ENCODE measurements at regions not wholly inside any gene's neighbourhood (a gene's known extent, or its start where the extent isn't known, plus 50 kb on each side); places are given as distances from the start of the nearest gene placed in this dataset.

DNA sequence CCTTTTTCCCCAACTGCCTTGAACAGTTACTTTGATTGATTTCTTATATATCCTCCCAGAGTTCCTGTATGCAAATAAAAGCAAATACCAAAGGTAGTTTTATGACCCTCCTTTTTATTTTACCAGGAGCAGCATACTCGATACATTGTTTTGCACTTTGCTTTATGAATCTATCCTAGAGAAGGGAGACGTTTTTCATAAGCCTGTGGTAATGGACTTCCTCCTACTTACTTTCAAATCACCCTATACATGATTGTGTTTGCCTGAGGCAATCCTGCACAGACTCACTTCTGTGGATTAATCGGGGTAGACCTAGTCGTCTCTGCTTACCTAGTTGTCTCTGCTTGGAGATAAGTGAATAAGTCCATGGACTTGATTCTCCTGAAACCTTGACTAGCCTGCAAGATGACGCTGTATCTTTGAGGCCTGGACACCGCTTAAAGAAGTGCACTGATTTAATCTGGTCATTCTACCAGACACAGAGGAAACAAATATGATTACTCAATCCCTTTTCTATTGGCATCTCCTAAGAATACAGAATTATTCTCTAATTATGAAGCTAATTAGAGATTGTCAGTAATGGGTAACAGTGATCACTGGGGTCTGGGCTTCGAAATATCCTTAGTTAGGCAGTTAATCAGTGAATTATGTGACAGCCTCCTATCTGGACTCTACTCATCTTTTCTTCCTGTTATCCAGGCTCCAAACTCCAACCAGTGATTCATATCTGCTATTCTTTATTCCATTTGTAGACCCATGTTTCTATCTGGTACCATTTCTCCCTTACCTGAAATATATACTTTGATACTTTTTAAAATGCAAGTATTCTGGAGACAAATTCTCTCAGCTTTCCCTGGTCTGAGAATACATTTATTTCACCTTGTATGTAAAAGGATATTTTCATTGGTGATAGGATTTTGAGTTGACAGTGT is 447.4 kb upstream of the TRIB2 start:
- no peak for DNase-seq (ENCODE audit: low read depth in 3 of 3, low spot score in 2 of 3)

DNA sequence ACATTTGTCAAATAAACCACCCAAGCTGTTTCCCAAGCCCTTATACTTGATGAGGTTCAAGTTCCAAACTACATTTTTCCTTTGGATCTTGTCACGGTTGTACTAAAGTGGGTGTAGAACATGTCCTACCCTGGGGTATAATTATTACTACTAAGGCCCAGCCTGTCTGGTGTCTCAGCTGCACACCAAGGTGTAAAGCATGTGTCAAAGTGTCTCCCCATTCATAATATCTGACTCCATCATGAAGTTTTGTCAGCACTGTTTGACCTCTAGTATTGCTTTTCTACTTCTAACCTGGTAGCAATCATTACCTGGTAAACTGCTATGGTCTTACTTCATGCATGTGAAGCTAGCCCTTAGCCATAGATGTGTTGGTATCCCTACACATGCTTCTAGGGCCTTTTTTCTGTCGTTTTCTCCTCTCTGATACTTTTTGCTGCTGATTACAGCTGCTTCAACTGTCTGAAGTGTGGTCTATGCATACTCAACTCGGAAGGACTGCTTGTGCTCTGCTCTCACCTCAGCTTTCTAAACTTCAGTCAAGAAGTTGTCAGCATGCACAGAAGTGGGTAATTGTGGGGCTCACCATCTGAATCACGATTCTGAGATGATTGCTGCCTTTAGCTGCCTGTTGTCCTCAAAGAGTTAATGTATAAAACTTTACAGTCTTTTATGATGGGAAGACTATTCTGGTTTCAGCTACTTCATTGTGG is 445.7 kb upstream of the TRIB2 start:
- no peak for DNase-seq (ENCODE audit: low read depth in 3 of 3, low spot score in 2 of 3)

DNA sequence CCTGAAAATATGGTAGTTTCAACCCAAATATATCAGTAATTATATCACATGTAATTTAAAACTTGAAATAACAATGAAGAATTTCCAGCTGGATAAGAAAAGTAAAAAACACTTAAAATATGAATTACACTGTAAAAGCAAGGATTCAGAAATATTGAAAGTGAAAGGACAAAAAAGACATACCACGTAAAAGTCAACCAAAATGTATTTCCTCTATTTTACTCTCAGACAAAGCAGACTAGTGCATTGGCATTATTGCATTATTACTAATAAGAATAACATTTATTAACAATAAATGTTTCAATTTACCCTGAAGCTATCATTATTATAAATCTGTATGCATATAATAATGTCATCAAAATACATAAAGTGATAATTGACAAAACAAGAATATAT is 445.1 kb upstream of the TRIB2 start:
- DNase-seq (ENCODE audit: low read depth in 3 of 3, low spot score in 2 of 3): no peak

DNA sequence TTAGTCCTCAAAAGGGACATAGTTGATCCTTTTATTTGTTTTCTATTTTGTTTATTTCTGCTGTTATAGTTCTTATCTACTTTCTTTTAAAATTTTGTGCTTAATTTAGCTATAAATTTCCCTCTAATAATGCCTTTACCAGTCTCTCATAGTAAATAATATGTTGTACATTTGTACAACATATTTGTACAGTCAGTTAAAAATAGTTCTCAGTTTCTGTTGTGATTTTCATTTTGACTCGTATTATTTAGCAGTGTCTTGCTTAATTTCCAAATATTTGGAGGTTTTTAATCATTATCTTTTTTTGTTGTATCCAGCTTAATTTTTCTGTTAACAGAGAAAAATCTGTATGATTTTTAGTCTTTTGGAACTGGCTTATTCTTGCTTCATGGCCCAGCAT is 443.6 kb upstream of the TRIB2 start:
- DNase-seq (ENCODE audit: low read depth in 3 of 3, low spot score in 2 of 3): no peak

DNA sequence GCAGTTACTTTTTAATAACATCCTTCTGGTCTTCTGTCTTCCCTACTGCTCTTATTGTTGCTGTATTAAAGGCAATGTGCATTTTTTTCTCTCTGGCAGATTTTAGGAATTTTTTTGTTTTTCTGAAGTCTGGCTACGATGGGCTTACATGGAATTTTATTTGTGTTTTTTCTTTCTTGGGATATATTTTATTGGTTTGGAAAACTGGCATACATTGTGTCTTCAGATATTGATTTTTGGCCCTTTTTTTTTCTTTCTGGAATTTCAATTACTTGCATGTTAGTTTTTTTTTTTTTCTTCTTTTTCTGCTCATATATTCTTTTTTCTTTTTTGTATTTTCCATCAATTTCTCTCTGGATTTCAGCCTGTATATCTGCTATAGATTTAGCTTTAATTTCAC is 442.1 kb upstream of the TRIB2 start:
- DNase-seq (ENCODE audit: low read depth in 3 of 3, low spot score in 2 of 3): no peak

DNA sequence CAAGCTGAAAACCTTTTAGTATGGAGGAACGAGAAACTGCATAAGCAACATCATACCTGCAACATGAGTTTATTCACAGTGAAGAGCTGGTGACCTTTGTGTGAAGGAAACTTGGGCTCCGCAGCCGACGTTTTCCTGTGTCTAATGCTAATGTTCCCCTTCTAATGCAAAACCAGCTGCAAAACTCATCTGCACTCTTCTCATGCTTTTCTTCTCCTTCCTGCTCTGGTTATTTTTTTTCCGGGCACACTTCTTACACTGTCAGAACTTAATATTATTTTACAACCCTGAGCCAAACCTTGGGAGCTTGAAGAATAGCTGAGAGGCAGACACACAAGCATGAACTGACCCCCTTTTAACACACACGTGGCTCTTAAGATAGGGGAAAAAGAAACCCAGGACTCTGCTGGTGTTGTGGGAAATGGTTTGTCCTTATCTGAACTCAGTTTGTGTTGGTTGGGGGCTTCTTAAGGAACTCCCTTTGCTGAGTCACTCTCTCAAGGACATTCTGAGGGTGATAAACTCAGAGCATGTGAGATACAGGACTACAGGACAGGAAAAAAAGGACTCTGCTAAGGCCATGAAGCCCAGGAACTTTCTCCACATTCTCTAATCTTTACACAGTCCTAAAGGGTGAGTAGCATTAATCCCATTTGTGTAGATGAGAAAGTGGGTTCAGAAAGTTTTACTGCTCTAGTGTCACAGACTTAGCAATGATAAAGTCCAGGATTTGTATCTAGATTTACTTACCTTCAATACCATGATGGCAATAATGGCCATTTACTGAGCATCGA is 439.3 kb upstream of the TRIB2 start:
- no peak for DNase-seq (ENCODE audit: low read depth in 3 of 3, low spot score in 2 of 3)

DNA sequence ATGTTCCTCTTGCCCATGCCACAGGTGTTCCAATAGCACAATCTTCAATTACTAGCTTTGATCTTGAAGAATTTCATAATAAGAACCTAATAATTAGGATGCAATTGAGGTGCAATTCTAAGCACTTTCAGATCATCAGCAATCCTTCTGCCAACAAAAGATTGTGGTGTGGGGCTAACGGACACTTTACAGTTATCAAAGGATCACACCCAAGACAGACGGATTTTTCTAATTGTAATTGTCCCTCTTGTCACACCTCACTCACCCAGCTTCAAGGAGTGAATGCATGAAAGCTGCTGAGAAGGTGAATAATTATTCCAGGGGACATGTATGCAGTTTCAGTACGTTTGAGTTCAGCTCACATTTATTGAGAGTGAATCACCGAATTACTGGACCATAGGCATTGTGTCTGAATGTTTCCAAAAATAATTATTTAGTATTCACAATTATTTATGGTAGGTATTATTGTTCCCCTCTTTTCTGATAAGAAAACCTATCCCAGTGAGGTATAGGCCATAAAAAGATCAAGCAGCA is 438.5 kb upstream of the TRIB2 start:
- no peak for DNase-seq (ENCODE audit: low read depth in 3 of 3, low spot score in 2 of 3)

DNA sequence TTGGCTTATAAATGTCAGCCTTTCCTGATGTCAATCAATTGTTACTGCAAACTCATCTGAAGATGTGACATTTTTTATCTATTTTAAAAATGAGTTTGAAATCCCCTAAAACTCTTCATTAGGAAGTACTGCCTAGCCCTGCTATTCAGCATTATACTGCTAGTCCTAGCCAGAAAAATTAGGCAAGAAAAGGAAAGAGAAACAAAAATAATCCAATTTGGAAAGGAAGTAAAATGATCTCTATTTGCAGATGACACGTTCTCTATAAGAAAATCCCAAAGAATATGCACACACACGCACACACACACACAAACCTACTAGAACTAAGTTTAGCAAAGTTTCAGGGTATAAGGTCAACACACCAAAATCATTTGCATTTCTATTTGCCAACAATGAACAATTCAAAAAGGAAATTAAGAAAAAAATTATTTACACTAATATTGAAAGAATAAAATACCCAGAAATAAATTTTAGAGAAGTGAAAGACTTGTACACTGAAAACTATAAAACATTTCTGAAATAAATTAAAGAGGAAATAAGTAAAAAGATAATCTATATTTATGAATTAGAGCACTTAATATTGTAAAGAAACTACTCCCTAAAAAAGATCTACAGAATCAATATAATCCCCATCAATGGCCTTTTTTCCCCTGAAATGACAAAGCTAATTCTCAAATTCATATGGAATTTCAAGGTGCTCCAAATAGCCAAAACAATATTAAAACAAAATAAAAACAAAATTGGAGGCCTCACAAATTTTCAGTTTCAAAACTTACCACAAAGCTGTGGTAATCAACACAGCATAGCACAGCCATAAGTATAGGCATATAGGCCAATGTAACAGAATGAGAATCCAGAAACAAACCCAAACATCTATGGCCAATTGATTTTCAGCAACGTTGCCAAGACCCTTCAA is 433.7 kb upstream of the TRIB2 start:
- DNase-seq (ENCODE audit: low read depth in 3 of 3, low spot score in 2 of 3): no peak

DNA sequence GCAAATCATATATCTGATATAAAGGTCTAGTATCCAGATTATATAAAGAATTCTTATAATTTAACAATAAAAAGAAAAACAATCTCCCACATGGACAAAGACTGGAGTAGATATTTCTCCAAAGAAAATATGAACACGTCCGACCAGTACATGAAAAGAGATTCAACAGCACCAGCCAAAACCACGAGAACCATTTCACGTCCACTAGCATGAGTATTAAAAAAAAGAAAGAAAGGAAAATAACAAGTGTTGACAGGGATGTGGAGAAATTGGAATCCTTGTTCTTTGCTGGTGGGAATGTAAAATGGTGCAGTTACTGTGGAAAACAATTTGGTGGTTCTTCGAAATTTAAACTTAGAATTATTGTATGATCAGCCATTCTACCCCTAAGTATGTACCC is 432.7 kb upstream of the TRIB2 start:
- no peak for DNase-seq (ENCODE audit: low read depth in 3 of 3, low spot score in 2 of 3)

DNA sequence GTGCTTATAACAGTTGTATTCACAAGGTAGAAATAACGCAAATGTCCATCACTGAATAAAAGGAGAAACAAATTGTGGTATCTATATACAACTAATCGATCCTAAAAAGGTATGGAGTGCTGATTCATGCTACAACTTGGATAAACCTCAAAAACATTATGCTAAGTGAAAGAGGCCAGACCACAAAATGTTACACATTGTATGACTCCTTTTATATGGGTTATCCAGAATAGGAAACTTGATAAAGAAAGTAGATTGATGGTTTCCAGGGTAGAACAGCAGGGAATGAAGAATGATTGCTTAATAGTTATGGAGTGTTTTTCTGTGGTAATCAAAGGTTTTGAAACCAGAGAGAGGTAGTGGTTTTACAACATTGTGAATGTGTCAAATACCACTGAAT is 432.2 kb upstream of the TRIB2 start:
- DNase-seq (ENCODE audit: low read depth in 3 of 3, low spot score in 2 of 3): no peak

DNA sequence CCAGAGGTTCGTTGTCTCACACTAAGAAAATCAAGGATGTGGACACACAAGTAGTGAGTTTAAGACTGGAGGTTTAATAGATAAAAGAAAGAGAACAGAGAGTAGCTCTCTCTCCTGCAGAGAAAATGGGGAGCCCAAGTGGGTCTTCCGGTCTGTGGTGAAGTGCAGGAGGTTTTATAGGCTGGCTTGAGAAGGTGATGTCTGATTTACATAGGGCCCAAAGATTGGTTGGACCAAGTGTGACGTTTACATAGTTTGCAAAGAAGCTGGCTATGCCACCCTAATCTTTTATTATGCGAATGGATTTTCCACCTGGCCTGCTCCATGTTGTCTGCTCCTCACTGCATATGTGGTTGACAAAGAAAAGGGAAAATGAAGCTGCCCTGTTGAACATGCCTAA is 430.4 kb upstream of the TRIB2 start:
- DNase-seq (ENCODE audit: low read depth in 3 of 3, low spot score in 2 of 3): no peak

DNA sequence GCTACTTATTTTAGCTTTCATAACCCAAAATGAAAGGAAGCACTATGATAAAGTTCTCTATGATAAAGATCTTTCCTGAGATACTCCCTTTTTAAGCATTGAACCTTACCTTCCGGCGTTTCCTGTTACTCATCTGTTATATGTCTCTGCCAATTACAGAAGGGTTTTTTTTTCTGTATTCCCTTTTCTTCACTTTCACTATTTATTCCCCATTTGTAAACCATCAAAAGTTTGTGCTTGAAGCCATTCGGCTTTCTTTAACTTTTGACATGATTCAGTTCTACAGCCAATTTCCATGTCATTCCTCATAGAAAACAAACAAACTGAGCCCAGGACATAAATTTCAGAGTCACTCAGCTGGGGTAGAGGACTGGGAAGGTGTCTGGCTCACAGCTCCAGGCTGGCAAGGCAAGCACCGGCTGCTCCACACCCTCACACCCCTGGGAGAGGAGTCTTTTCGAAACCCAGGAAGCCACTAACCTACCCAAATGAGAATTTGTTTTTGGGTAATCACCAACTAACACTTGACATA is 429.4 kb upstream of the TRIB2 start:
- no peak for DNase-seq (ENCODE audit: low read depth in 3 of 3, low spot score in 2 of 3)

DNA sequence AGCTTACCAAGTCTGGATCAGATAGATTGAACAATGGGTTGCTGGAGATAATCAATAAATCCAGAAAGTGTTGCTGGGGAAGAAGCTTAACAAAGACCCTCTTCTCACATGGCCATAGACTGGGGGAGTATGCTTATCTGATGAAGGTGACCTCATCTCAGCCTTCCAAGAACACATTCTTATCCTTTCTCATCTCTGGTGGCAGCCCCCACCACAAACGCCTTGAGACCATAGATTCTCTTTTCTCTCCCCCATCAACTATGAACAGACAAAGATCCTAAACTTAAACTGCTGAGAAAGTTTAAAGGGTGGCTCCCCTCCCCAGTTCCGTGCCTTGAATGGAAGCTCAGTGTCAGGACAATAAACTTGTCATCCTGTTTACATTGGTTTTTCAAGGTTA is 428.7 kb upstream of the TRIB2 start:
- DNase-seq (ENCODE audit: low read depth in 3 of 3, low spot score in 2 of 3): no peak

DNA sequence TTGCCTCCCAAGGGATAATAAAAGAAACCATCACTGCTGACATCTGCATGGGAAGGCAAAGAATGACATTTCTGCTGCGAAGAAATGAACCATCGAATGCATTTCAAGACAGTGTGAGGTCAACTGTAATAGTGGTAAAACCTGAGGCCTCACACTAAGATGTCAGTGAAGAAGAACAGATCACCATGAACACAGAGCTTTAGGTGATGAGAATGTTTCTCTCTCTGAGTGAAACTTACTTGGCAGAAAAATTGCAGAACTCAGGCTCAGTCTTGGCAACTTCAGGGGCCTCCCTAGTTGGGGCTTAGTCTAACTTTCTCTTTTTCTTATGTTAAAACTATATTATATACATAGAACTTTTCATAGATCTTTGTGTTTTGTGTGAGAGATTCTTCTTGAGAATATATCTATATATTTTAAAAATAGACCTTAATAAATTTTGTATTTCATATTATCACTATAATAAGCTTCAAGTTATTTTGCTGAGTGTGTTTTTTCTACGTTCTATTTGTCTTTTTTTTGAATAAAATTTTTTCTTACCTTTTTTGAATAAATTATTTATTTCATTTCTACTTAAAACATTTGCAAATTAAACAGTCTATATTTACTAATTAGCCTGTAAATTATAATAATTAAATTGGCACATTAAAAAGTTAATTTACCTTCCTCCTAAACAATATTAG is 427.5 kb upstream of the TRIB2 start:
- DNase-seq (ENCODE audit: low read depth in 3 of 3, low spot score in 2 of 3): no peak

DNA sequence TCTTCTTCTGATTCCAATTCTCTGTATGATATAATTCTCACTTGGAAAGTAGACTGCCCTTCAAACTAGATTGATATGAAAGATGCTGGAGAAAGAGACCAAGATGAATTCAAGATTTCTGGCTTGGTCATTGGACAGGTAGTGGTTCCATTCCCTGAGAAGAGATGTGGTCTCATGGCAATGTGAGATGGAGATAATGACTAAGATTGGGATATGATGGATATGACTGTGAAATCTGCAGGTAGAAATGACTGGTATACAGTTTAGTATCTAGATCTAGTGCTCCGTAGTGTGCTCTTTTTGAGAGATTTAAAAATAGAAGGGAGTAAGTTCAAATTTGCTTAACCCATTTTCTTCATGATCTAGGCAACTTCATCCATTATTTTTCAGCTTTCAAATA is 425.4 kb upstream of the TRIB2 start:
- DNase-seq (ENCODE audit: low read depth in 3 of 3, low spot score in 2 of 3): no peak

DNA sequence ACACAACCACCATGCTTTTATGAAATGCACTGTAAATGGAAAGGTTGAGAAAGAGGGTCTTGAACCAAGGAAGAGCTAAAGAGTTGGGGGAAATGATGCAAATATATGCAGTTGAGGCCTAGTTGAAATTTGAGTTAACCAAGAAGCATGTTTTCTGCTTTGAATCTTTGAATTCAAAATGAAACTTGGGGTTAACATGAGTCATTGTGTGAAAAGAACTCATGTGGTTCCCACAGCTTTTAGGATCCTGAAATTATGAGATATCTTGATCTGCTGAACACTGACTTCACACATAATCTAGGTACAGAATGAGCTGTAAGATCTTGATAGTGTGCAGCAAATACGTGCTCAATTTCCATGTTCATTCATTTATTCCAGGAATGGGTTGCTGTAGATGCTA is 422.9 kb upstream of the TRIB2 start:
- DNase-seq (ENCODE audit: low read depth in 3 of 3, low spot score in 2 of 3): no peak

DNA sequence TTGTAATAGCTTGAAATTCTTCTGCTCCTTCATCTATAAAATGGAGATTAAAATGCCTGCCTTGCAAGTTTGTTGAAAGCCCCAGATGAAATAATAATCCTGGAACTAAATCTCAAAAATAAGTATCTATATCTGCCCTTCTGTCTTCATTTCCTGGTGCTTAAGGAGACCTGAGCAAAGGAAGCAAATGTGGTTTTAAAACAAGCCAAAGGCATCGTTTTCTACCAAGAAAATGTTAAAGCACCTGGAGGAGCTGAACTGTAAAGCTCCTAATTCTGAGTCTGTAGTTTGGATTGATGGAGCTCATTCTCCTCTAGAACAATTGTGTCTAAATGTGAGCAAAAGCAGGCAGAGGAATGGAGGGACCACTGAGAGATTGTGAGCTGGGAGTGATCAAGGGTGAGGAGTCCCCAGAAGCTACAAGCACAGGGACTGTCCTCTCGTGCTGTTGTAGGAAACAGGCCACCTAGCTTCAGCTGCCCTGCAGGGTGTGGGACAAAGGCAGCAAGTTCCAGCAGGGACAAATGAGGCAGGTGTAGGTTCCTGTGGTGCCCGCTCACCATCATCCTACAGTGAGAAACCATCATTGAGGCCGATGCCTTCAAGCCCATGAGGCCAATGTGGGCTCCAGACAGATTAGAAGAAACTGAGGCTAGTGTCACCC is 420.7 kb upstream of the TRIB2 start:
- DNase-seq (ENCODE audit: low read depth in 3 of 3, low spot score in 2 of 3): no peak

DNA sequence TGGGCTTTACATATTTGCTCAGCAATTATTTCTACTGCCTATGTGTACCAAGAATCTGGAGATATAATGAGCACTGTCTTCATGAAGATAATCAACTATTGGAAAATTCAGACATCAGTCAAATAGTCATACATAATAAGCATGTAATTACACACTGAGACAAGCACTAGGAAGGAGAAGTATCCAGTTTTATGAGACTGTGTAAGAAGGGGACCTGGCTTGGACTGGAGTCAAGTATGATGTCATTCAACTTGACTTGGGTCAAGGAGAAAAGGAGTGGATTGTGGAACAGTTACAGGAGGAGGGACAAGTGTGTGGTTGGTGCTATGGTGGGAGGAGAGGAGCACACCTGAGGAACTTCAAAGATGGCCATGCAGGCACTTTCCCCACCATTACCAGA is 419.8 kb upstream of the TRIB2 start:
- no peak for DNase-seq (ENCODE audit: low read depth in 3 of 3, low spot score in 2 of 3)

DNA sequence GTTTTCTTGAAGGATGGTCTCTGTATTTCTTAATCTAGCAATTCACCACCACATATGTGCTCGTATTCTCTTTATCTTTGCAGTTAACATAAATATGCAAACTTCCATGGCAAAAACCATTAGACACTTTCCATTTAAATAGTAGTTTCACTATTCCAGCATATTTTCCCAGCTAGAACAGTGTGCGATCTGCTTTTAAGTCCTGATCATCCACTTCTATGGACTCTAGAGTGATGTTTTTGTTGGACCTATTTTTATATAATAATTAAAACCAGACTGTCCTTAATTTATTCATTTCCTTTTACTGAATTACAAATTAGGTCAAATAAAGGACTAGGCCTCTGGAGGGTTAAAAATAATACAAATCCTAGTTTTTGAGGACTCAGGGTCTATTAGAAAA is 418.4 kb upstream of the TRIB2 start:
- DNase-seq (ENCODE audit: low read depth in 3 of 3, low spot score in 2 of 3): no peak

All from right renal cortex interstitium (tissue), 3 donors.